ENCODE measurements at regions not wholly inside any gene's neighbourhood (a gene's known extent, or its start where the extent isn't known, plus 50 kb on each side); places are given as distances from the start of the nearest gene placed in this dataset.

GRCh38 chr15:31977812-31978661, 52.3 kb upstream of the CHRNA7 start:
- no peak for TF ChIP-seq SIN3A (IDR thresholded peaks at IDR 0.05; ENCODE audit: borderline replicate concordance, insufficient read depth, low read length)
- no peak for TF ChIP-seq REST (IDR thresholded peaks at IDR 0.05; ENCODE audit: insufficient read depth in 1 of 2, low read depth in 2 of 2, low read length in 2 of 2)
- TF ChIP-seq FOXP2 (optimal IDR thresholded peaks at IDR 0.05; ENCODE audit: borderline replicate concordance, extremely low read depth, extremely low read length, insufficient read depth) = no peak
- no peak for TF ChIP-seq TAF1 (IDR thresholded peaks at IDR 0.05; ENCODE audit: borderline replicate concordance, insufficient read depth, low read length)
- no peak for TF ChIP-seq POLR2AphosphoS5 (IDR thresholded peaks at IDR 0.05; ENCODE audit: low read depth, low read length)

Measured in PFSK-1 (cell line).